GM21381 (cell line): ENCODE measurements at regions not wholly inside any gene's neighbourhood (a gene's known extent, or its start where the extent isn't known, plus 50 kb on each side); places are given as distances from the start of the nearest gene placed in this dataset.

Experiments used
- ATAC-seq: cut with Tn5 transposase; IDR thresholded peaks from one replicate; pipeline ENCODE4 v1.9.1; 2021; ENCODE audit warnings: mild to moderate bottlenecking, moderate library complexity; ENCODE audit not compliant: unreplicated experiment

GRCh38 chr4:56757821-56758411, 63.6 kb downstream of the SPINK2 start:
- ATAC-seq = peak; percentile 91

GRCh38 chr4:56757261-56757746, 64.2 kb downstream of the SPINK2 start:
- peak; percentile 33 for ATAC-seq

GRCh38 chr4:56755901-56756300, 65.6 kb downstream of the SPINK2 start:
- no peak for ATAC-seq

- ATAC-seq = no peak
These were observed 68.5 kb downstream of the SPINK2 start for GRCh38 chr4:56752985-56753384.

GRCh38 chr4:56750231-56750630, 69.1 kb upstream of the HOPX start:
- no peak for ATAC-seq

- no peak for ATAC-seq
These were observed 67.2 kb upstream of the HOPX start for GRCh38 chr4:56748271-56748670.

GRCh38 chr4:56746639-56747038, 65.5 kb upstream of the HOPX start:
- no peak for ATAC-seq

GRCh38 chr4:56745042-56745441, 63.9 kb upstream of the HOPX start:
- ATAC-seq = no peak

- no peak for ATAC-seq
These were observed 62.9 kb upstream of the HOPX start for GRCh38 chr4:56744030-56744429.

- no peak for ATAC-seq
These were observed 62.5 kb upstream of the HOPX start for GRCh38 chr4:56743550-56743949.

- no peak for ATAC-seq
These were observed 61.2 kb upstream of the HOPX start for GRCh38 chr4:56742080-56742871.

GRCh38 chr4:56741595-56741994, 60.5 kb upstream of the HOPX start:
- ATAC-seq = no peak

- ATAC-seq = no peak
These were observed 58.1 kb upstream of the HOPX start for GRCh38 chr4:56739066-56739777.

- no peak for ATAC-seq
These were observed 56.6 kb upstream of the HOPX start for GRCh38 chr4:56737666-56738065.

GRCh38 chr4:56733352-56733751, 52.3 kb upstream of the HOPX start:
- ATAC-seq = no peak

- no peak for ATAC-seq
These were observed 51.2 kb upstream of the HOPX start for GRCh38 chr4:56732301-56732700.

GRCh38 chr4:56731857-56732256, 50.8 kb upstream of the HOPX start:
- ATAC-seq = no peak
